Transverse colon (tissue), 4 donors: ENCODE measurements at regions not wholly inside any gene's neighbourhood (a gene's known extent, or its start where the extent isn't known, plus 50 kb on each side); places are given as distances from the start of the nearest gene placed in this dataset.
"Not testable (repeated sequence)": the region's sequence is repeated elsewhere in the genome, so short reads cannot be mapped to it uniquely, and the experiment has no call there.

Experiments
- DNase-seq: peaks from one replicate; pipeline ENCODE4 v3.0.0-alpha.2; 2019
- H3K27ac ChIP-seq, 4 donors: fragments of 200-600 bp; sonication (generic); 2 replicates each; pipeline ENCODE4 v1.5.1; 2016 to 2018; ENCODE audit warnings: inconsistent platforms in 4 of 4
- H3K27me3 ChIP-seq: fragments of 200-600 bp; sonication (generic); 2 replicates; pipeline ENCODE4 v1.5.1; 2017; ENCODE audit warnings: inconsistent platforms
- H3K36me3 ChIP-seq, 4 donors: fragments of 200-600 bp; sonication (generic); 2 replicates each; pipeline ENCODE4 v1.5.1; 2017 to 2019; ENCODE audit warnings: inconsistent platforms in 4 of 4
- H3K4me1 ChIP-seq, 4 donors: fragments of 200-600 bp; sonication (generic); 2 replicates each; pipeline ENCODE4 v1.5.1; 2017 to 2020; ENCODE audit warnings: inconsistent platforms in 4 of 4
- H3K4me3 ChIP-seq, 4 donors: fragments of 200-600 bp; sonication (generic); 1 replicate in 1 of 4; 2 replicates in 3 of 4; pipeline versions ENCODE4 v1.5.1 to v1.6.1; 2017 to 2019; ENCODE audit warnings: inconsistent platforms in 4 of 4
- H3K9me3 ChIP-seq, 2 donors: fragments of 200-600 bp; sonication (generic); 2 replicates each; pipeline ENCODE4 v1.5.1; 2017 to 2019; ENCODE audit warnings: inconsistent platforms in 2 of 2
- EP300 ChIP-seq: sonication (generic); formaldehyde crosslinking; IDR thresholded peaks from one replicate; pipeline ENCODE4 v1.6.1; 2017; ENCODE audit warnings: antibody characterized with exemption, low read depth
- POLR2A ChIP-seq: fragments of 450-650 bp; IDR thresholded peaks from one replicate; pipeline ENCODE4 v1.6.1; 2016; ENCODE audit warnings: antibody characterized with exemption, mild to moderate bottlenecking, moderate library complexity
- POLR2AphosphoS5 ChIP-seq, 3 donors: sonication (generic); formaldehyde crosslinking; IDR thresholded peaks; one replicate each; pipeline ENCODE4 v1.6.1; 2016; ENCODE audit warnings: antibody characterized with exemption in 3 of 3
- WGBS, 2 donors: methylation state at CpG; one replicate each; pipeline ENCODE4 v1.1.5; 2018; ENCODE audit warnings: low coverage in 1 of 2; 5-methylcytosine and 5-hydroxymethylcytosine counted together
- in situ Hi-C, 4 donors: fragments of 200-750 bp; cut with MboI; loops; one replicate each; pipeline versions ENCODE4 v1.15.0 to v1.15.1; 2017; ENCODE audit warnings: low sequenced_read_pairs in 3 of 4, low pct_ligation_motif_present in 1 of 4, low pct_unique_long_range_greater_than_20kb in 1 of 4
- intact Hi-C: fragments of 100-400 bp; cut with DNase I; formaldehyde crosslinking; loops from one replicate; pipeline ENCODE4 v1.15.1; 2023; ENCODE audit warnings: low total_unique reads
- TF ChIP-seq, protein P1 (sequence below), 5 experiments: fragments of 200-600 bp in 3 of 5; fragments of 450-650 bp in 2 of 5; sonication (generic) in 3 of 5; IDR thresholded peaks; 1 replicate in 2 of 5; 2 replicates in 3 of 5; pipeline ENCODE4 v1.5.1; 2016 to 2017; ENCODE audit warnings: antibody characterized with exemption in 5 of 5, inconsistent platforms in 3 of 5, mild to moderate bottlenecking in 2 of 5, moderate library complexity in 1 of 5

DNA sequence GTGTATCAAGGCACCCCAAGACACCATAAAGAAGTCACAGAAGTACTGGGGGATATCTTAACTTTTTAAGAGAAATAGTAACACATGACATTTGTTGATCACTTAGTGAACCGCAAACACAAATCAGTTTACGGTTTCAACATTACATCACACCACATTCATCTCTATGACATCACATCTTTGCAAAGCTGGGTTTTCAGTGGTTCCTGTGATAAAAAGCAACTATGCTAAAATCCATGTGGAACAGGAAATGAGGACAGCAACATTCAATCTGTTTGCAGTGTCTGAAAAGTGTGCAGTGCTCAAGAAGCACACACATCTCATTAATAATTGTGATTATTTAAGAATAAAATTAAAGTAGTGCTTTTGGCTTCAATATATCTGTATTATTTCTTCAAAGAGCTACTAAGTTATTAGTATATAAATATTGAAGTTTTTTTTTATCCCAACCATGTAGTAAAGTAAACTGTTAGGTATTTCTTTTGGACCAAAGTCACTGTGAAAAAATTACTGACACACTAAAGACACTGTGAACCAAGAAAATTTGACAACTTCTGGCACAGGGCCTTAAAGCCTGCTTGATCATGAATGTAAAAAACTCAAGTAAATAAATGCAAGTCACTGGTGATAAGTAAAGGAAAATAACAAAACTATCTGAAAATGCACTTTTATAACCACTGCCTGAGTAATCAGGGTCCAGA is 156.0 kb upstream of the SOX6 start:
- 86 to 93% methylated on average over 2 of the region's 2 CpGs for WGBS, 2 donors
- H3K36me3 ChIP-seq: no peaks in the 10 kb centered on the region
- TF ChIP-seq POLR2AphosphoS5 (IDR thresholded peaks at IDR 0.05): no peak
- TF ChIP-seq, protein P1, sequence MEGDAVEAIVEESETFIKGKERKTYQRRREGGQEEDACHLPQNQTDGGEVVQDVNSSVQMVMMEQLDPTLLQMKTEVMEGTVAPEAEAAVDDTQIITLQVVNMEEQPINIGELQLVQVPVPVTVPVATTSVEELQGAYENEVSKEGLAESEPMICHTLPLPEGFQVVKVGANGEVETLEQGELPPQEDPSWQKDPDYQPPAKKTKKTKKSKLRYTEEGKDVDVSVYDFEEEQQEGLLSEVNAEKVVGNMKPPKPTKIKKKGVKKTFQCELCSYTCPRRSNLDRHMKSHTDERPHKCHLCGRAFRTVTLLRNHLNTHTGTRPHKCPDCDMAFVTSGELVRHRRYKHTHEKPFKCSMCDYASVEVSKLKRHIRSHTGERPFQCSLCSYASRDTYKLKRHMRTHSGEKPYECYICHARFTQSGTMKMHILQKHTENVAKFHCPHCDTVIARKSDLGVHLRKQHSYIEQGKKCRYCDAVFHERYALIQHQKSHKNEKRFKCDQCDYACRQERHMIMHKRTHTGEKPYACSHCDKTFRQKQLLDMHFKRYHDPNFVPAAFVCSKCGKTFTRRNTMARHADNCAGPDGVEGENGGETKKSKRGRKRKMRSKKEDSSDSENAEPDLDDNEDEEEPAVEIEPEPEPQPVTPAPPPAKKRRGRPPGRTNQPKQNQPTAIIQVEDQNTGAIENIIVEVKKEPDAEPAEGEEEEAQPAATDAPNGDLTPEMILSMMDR (IDR thresholded peaks at IDR 0.05): no peak
- no peak for TF ChIP-seq POLR2A
- no peak for TF ChIP-seq EP300
- in situ Hi-C loops: no loop called here
- no peak overlapping the region for H3K27ac ChIP-seq
- no peaks in the 10 kb centered on the region for H3K27me3 ChIP-seq
- no peak overlapping the region for H3K4me3 ChIP-seq
- DNase-seq: no peak
- H3K4me1 ChIP-seq: no peaks in the 10 kb centered on the region
- no peaks in the 10 kb centered on the region for H3K9me3 ChIP-seq
- intact Hi-C loops: no loop called here

DNA sequence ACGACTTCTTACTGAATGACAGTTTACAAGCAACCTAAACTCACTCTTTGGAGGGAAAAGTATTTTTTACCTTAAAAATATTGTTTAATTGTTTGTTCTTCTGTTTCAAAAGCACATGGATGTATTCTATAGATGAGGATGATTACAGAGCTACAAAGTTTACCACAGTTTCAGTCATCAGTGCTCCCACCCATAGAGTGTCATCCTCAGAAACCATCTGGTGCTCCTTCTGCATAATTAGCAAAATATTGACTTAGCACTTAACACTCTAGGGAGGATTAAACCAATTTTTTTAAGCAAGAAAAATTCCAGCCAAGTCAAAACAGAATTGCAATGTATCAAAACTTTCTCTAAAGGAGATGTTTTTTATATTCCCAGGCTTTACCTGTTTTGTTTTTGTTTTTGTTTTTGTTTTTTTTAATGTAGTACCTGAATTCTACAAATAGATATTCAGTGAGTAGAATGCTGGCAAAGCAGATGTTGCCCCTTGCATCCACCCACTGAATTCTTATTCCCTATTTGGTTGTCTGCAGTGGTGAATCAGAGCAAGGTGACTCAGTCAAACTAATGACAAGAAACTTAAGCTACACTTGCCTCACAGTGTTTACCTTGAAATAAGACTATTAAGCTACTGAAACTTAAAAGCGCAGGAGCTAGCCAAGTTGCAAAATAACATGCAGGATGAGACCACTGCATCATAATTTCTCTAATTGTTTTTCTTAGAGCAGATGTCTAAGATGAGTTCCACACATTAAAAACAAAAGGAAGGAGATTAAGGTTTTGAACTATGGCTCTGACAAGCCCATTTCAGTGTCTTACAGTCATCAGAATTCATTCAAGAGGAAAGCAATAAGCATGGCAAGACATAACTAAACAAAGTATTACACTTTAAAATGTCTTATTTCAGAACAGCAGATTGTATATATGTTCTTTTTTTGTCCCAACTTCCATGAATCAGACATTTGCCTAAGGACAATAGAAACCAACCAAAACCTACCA is 155.1 kb upstream of the SOX6 start:
- TF ChIP-seq EP300 (no peak), POLR2A (no peak), POLR2AphosphoS5 (IDR thresholded peaks at IDR 0.05) (no peak)
- TF ChIP-seq, protein P1 (IDR thresholded peaks at IDR 0.05): no peak
- 80 to 96% methylated on average over 2 of the region's 2 CpGs for WGBS, 2 donors
- intact Hi-C loops (loop anchor here (2.0 kb wide), 1 partner anchor 823 kb away; no protein-coding TSS in a partner anchor), in situ Hi-C loops (no loop called here)
- no peak overlapping the region for H3K4me3 ChIP-seq
- no peak overlapping the region for H3K27ac ChIP-seq
- H3K27me3 ChIP-seq: no peaks in the 10 kb centered on the region
- DNase-seq: no peak
- no peaks in the 10 kb centered on the region for H3K9me3 ChIP-seq
- H3K36me3 ChIP-seq: no peaks in the 10 kb centered on the region
- H3K4me1 ChIP-seq: no peaks in the 10 kb centered on the region

GRCh38 chr11:16505481-16505880 is 149.1 kb upstream of the SOX6 start:
- in situ Hi-C loops (no loop called here), intact Hi-C loops (no loop called here)
- no peaks in the 10 kb centered on the region for H3K27me3 ChIP-seq
- H3K27ac ChIP-seq: no peak overlapping the region
- DNase-seq: no peak
- 56% methylated on average over 1 of the region's 1 CpG; no CpG with 5 or more reads in 1 of the 2 donors for WGBS, 2 donors
- peaks cover 3% of the 10 kb centered on the region in 2 donors for H3K9me3 ChIP-seq
- no peak for TF ChIP-seq POLR2AphosphoS5 (IDR thresholded peaks at IDR 0.05)
- TF ChIP-seq EP300: no peak
- TF ChIP-seq, protein P1 (IDR thresholded peaks at IDR 0.05): no peak
- no peak for TF ChIP-seq POLR2A
- no peaks in the 10 kb centered on the region for H3K4me1 ChIP-seq
- H3K4me3 ChIP-seq: no peak overlapping the region
- H3K36me3 ChIP-seq: no peaks in the 10 kb centered on the region

- H3K27me3 ChIP-seq, H3K36me3 ChIP-seq, H3K9me3 ChIP-seq, H3K4me1 ChIP-seq, in situ Hi-C loops, intact Hi-C loops, H3K27ac ChIP-seq, H3K4me3 ChIP-seq, DNase-seq: not testable (repeated sequence)
- 96 to 100% methylated on average over 1 to 2 of the region's 2 CpGs for WGBS, 2 donors
Observed at GRCh38 chr11:16503891-16504290, 147.5 kb upstream of the SOX6 start.
